Endothelial cell of umbilical vein (primary cell): ENCODE measurements at regions not wholly inside any gene's neighbourhood (a gene's known extent, or its start where the extent isn't known, plus 50 kb on each side); places are given as distances from the start of the nearest gene placed in this dataset.

Source experiments
- CTCF ChIP-seq, 2 donors: IDR thresholded peaks; 1 replicate in 1 of 2; 2 replicates in 1 of 2; pipeline ENCODE4 v1.5.1; 2011; ENCODE audit warnings: low read length in 2 of 2, mild to moderate bottlenecking in 2 of 2, moderate library complexity in 2 of 2, control low read depth in 1 of 2, inconsistent platforms in 1 of 2, low read depth in 1 of 2; ENCODE audit not compliant: insufficient read depth in 1 of 2; ENCODE audit errors: extremely low read depth in 1 of 2
- EZH2 ChIP-seq: IDR thresholded peaks from 2 replicates; pipeline ENCODE4 v1.6.1; 2012; ENCODE audit warnings: borderline replicate concordance, low read depth, mild to moderate bottlenecking, moderate library complexity, low read length, inconsistent platforms; ENCODE audit not compliant: severe bottlenecking
- FOS ChIP-seq: IDR thresholded peaks from 2 replicates; pipeline ENCODE4 v1.6.1; 2011; ENCODE audit warnings: mild to moderate bottlenecking, low read length, moderate library complexity, borderline replicate concordance; ENCODE audit not compliant: insufficient read depth
- GATA2 ChIP-seq: IDR thresholded peaks from 2 replicates; pipeline ENCODE4 v1.7.0; 2011; ENCODE audit warnings: low read depth, mild to moderate bottlenecking, moderate library complexity, mixed read lengths, low read length; ENCODE audit not compliant: insufficient read length, insufficient read depth
- JUN ChIP-seq: IDR thresholded peaks from 2 replicates; pipeline ENCODE4 v1.6.1; 2011; ENCODE audit warnings: borderline replicate concordance, low read depth; ENCODE audit not compliant: insufficient read length, insufficient read depth
- MYC ChIP-seq: IDR thresholded peaks from one replicate; pipeline ENCODE4 v1.6.1; 2011; ENCODE audit warnings: mild to moderate bottlenecking, low read depth, low read length
- POLR2A ChIP-seq: IDR thresholded peaks from 2 replicates; pipeline ENCODE4 v1.6.1; 2012; ENCODE audit warnings: low read depth, mild to moderate bottlenecking, control low read depth, low read length
- POLR2AphosphoS5 ChIP-seq: IDR thresholded peaks from 2 replicates; pipeline ENCODE4 v1.6.1; 2012; ENCODE audit warnings: low read depth, mild to moderate bottlenecking, control low read depth, low read length, moderate library complexity; ENCODE audit not compliant: insufficient read depth
- TF ChIP-seq, protein P1 (sequence below): IDR thresholded peaks from 2 replicates; pipeline ENCODE4 v1.6.1; 2011; ENCODE audit not compliant: insufficient read depth, insufficient read length

DNA sequence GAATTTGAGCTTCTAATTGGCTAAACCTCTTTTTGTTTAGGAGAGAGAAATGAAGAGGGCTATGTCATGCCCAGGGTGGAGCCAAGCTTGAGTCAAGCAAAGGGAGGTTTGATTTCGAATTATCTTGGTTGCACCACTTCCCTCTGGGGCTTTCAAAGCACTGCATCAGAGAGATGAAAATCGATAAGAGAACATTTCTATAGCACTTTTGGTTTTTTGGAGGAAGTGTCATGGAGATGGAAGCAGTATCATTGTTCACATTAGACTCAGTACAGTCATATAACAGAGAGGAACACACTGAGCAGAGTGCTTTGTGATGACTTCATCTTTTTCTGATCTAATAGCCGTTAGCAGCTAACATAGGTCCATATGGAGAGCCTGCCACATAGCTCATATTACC lies 120.3 kb upstream of the UXS1 start:
- TF ChIP-seq CTCF (IDR thresholded peaks at IDR 0.05; ENCODE audit: extremely low read depth in 1 of 2, insufficient read depth in 1 of 2, low read depth in 1 of 2, low read length in 2 of 2) = no peak
- no peak for TF ChIP-seq EZH2
- TF ChIP-seq MYC = no peak
- TF ChIP-seq GATA2 = no peak
- no peak for TF ChIP-seq POLR2AphosphoS5
- TF ChIP-seq POLR2A = no peak
- TF ChIP-seq, protein P1, sequence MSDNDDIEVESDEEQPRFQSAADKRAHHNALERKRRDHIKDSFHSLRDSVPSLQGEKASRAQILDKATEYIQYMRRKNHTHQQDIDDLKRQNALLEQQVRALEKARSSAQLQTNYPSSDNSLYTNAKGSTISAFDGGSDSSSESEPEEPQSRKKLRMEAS = no peak
- TF ChIP-seq JUN = no peak
- no peak for TF ChIP-seq FOS
